ENCODE measurements at regions not wholly inside any gene's neighbourhood (a gene's known extent, or its start where the extent isn't known, plus 50 kb on each side); places are given as distances from the start of the nearest gene placed in this dataset.

DNA sequence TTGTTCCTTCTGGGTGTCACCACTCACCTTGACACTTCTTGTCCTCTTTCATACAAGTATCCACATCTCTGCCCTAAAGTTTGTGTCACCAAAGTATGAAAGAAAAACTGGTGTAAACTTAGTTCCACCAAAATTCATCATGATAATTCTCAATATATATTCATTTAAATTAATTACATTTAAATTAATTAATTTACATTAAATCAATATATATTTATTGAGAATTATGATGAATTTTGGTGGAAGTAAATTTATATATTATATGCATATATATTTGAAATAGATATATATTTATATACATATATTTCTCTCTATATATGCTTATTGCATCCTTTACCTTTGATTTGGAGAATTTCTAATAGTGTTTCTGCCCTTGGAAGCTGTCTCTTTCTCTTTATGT lies 828.3 kb downstream of the PDCD6IP start:
- TF ChIP-seq, protein P1, sequence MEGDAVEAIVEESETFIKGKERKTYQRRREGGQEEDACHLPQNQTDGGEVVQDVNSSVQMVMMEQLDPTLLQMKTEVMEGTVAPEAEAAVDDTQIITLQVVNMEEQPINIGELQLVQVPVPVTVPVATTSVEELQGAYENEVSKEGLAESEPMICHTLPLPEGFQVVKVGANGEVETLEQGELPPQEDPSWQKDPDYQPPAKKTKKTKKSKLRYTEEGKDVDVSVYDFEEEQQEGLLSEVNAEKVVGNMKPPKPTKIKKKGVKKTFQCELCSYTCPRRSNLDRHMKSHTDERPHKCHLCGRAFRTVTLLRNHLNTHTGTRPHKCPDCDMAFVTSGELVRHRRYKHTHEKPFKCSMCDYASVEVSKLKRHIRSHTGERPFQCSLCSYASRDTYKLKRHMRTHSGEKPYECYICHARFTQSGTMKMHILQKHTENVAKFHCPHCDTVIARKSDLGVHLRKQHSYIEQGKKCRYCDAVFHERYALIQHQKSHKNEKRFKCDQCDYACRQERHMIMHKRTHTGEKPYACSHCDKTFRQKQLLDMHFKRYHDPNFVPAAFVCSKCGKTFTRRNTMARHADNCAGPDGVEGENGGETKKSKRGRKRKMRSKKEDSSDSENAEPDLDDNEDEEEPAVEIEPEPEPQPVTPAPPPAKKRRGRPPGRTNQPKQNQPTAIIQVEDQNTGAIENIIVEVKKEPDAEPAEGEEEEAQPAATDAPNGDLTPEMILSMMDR (IDR thresholded peaks at IDR 0.05; ENCODE audit: extremely low read depth in 1 of 2, insufficient read depth in 1 of 2, low read depth in 1 of 2, low read length in 2 of 2): no peak
- TF ChIP-seq POLR2A (IDR thresholded peaks at IDR 0.05; ENCODE audit: low read depth, low read length) (no peak), POLR2AphosphoS5 (IDR thresholded peaks at IDR 0.05; ENCODE audit: insufficient read depth, low read depth, low read length) (no peak), MAX (IDR thresholded peaks at IDR 0.05; ENCODE audit: insufficient read depth, insufficient read length) (no peak), EZH2 (IDR thresholded peaks at IDR 0.05; ENCODE audit: borderline replicate concordance, low read depth, low read length, severe bottlenecking) (no peak), MYC (IDR thresholded peaks at IDR 0.05; ENCODE audit: low read depth, low read length) (no peak), GATA2 (IDR thresholded peaks at IDR 0.05; ENCODE audit: insufficient read depth, insufficient read length, low read depth, low read length) (no peak)

Data from endothelial cell of umbilical vein (primary cell).